Dermis blood vessel endothelial cell (primary cell): ENCODE measurements at regions not wholly inside any gene's neighbourhood (a gene's known extent, or its start where the extent isn't known, plus 50 kb on each side); places are given as distances from the start of the nearest gene placed in this dataset.

Source experiments
- DNase-seq: peaks from one replicate; pipeline ENCODE4 v3.0.0; 2010

DNA sequence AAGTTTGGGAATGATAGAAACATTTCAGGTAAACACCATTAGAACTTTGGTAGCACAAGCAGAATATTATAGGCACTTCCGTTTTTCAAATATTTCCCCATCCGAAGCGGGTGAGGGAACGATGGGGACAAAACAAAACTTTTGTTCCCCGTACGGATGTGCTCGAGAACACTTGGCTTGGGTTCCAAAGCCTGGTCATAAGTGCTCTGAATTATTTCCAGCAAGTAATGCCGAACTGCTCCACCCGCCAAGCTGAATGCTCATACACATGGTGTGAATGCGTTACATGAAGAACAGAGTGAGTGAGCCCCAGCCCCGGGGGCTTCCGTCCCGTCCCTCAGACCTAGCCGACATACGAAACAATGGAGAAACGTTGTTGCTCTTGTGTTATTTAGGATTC is 438.2 kb upstream of the ARRDC4 start:
- DNase-seq: no peak

GRCh38 chr15:97525809-97526208 is 434.7 kb upstream of the ARRDC4 start:
- DNase-seq: no peak

DNA sequence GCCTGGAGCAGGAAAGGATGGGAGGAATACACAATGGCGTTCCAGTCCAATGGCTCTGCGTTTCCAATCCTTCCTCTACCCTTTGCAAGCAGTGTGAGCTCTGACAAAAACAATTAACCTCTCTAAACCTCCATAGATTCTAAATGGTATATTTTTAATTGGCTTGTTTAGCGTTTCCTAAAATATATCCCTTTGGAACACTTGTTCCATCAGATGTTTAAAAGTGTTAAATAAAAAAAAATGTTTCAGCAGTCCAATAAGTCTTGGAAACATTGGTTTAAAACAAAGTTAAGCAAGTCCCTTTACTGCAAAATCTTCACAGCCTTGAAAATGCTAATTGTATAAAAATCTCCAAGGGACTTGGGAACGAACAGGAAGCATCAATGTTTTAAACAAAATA is 432.3 kb upstream of the ARRDC4 start:
- no peak for DNase-seq

DNA sequence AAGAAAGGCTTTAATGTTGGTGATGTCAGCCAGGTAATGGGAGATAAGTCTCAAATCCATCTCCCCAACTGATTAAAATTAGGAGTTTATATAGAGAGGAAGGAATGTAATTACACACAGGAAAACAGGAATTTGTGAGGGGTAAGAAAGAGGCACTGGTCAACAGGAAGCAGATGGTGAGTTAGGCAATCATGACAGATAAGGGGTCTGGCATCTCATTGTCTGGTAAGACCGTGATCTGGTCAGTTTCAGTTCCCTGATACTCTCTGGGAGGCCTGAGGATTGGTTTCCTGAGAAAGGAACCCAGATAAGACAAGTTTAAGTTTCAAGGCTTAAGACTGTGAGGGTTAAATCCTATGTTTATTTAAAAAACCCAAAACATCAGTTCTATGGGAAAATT is 414.7 kb upstream of the ARRDC4 start:
- DNase-seq: peak; percentile 45

DNA sequence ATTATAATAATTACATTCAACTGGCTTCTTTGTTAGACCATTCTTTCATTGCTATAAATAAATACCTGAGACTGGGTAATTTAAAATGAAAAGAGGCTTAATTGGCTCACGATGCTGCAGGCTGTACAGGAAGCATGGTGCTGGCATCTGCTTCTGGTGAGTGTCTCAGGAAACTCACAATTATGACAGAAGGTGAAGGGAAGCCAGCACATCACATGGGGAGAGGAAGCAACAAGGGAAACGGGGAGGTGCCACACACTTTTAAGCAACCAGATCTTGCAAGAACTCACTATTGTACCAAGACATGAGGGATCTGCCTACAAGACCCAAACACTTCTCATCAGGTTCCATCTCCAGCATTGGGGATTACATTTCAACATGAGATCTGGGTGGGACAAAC is 413.1 kb upstream of the ARRDC4 start:
- DNase-seq: peak; percentile 77

GRCh38 chr15:97561529-97561928 is 399.0 kb upstream of the ARRDC4 start:
- DNase-seq: no peak

DNA sequence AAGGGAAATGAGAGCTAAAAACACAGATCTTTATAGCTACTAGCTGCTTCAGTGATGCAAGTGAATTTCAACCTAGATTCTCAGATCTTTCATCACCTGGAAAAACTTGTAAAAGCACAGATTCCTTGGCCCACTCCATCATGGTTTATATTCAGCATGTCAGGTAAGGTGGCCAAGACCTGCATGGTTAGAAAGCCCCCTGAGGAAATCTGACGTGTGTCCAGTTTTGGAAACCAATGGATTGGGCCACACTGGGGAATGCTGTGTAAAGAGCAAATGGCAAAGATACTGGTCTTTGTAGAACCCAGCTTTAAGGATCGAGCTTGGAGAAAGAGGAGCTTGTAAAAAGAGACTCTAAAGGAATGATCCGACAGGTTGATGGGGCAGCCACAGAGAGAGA is 397.0 kb upstream of the ARRDC4 start:
- no peak for DNase-seq

DNA sequence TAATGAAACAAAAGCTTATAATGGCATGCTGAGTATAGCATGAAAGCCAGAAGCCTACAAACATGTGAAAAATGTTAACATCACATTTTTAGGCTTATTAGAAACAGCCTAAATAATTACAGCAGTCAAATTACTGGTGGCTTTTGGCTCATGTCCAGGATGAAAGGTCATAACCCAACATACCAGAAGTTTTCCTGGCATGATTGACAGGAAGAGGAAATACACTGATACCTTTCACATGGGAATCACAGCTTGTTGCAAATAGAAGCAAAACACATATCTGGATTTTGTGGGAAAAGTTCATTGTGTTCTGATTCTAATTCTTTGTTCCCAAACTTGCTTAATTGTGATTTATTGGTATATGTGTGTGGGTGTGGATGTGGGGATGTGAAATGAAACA is 393.5 kb upstream of the ARRDC4 start:
- peak; percentile 99 for DNase-seq

- DNase-seq: peak; percentile 89
Measured at GRCh38 chr15:97567411-97567810, 393.1 kb upstream of the ARRDC4 start.

- no peak for DNase-seq
Measured at GRCh38 chr15:97576929-97577645, 383.4 kb upstream of the ARRDC4 start.

- no peak for DNase-seq
Measured at GRCh38 chr15:97585408-97585807, 375.1 kb upstream of the ARRDC4 start.

DNA sequence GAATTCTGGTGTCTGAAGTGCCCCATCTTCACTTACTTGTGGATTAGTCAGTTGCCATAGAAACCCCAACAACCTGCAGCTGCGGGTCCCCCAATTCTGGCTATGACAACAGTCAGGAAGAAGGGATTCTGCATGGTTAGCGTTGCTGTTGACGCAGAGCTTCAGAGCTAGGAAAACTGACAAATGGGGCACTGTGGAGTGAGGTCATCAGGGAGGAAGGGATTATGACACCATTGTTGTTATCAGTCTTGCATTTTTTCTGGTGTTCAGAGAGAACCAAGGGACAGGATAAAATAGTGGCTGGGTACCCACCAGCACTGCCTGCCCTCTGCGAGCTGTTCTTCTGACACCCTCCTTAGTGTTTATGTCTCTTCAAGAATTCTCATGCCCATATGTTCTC is 367.7 kb upstream of the ARRDC4 start:
- DNase-seq: no peak

DNA sequence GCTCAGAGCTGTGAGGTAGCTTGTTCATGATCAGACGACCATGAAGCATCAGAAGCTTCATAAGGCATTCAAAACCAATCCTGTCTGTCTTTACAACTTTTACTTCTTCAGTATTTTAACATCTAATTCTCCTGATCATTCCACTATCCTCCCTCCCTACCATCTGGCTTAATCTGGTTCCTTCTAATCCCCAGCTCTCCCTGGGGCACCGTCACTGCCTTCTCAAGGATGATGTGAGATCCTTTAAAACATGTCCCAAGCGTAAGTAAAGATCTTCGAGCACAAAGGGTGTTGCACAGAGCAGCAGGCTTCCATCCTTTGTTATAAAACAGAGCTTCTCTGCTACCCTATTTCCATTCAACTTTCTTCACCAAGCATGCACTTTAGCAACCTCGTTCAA is 362.7 kb upstream of the ARRDC4 start:
- DNase-seq: no peak

DNA sequence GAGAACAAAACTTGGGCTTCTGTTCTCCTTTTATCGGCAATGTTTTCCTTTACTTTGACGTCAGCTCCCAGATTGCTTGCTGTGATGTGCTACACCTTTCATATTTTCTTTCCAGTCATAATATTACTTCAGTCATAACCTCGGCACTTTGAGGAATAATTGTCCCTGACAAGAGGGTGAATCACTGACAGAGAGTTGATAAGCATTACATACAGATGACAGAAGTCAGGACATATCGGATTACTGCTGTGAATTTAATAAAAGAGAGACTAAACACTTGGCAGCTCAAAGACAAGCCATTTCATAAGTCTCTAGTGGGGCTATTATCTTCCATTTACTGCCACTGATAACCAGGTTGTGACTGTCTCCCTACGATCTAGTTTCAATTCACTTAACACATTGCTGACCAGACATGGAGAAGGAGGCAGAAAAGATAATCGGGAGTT is 362.1 kb upstream of the ARRDC4 start:
- DNase-seq: no peak

DNA sequence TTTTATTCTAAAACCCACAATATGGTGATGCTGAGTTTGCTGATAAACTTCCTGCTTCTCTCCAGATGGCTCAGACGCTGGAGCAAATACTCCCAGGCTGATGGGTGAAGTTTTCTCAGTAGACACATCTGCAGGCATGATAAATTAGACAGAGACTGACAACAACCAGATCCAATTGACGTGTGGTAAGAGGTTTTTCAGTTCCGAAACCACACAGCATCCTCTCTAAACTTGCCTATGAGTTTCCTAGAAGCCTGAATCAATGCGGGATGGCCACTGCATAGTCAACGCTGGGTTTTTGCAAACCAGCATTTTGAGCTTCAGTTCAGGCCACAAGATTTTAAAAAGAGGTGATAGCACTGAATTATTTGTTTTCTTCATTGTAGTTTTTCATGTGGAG is 360.3 kb upstream of the ARRDC4 start:
- DNase-seq: no peak

DNA sequence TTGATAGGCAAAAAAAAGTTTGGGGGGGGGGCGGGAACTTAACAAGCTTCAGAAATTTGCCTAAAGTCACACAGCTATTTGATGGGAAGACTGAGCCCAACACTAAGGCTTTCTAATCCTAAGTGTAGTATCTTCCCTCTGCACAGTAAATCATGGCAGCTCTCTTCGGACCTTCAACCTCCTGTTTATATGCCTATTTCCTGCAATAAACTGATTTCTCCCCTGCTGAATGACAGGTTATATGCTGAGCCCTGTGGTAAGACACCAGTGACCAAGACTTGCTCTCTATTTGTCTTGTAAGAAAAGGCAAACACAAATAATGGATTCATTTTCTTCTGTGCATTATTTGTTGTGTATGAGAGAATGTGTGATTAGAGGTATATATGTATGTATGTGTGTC is 355.8 kb upstream of the ARRDC4 start:
- no peak for DNase-seq

DNA sequence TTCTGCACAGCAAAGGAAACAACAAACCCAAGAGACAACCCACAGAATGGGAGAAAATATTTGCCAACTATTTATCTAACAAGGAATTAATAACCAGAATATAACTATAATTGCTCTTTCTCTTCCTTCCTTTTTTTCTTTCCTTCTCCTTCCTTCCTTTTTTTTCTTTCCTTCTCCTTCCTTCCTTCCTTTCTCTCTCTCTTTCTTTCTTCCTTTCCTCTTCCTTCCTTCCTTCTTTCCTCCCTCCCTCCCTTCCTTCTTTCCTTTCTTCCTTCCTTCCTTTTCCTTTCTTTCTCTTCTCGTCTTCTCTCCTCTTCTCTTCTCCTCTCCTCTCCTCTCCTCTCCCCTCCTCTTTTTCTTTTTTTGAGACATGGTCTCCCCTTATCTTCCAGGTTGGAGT is 345.4 kb upstream of the ARRDC4 start:
- no peak for DNase-seq

- no peak for DNase-seq
Measured at GRCh38 chr15:97623091-97623661, 337.3 kb upstream of the ARRDC4 start.

DNA sequence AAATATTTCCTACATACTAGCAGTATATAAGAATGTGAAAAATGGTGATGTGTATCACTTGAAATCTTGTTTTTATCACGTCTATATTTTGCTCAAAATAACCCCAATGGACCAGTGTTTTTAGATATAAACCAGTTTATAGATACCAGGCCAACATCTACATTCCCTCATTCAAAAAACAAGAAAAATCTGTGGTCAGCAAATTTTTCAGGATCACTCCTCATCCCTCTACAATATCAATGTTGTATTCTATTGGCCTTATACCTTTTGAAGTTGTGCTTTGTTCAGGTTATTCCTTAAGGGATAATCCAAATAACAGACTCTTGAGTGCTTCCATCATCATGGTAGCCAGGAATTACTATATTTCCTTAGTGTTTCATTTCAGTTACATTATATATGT is 332.9 kb upstream of the ARRDC4 start:
- no peak for DNase-seq

GRCh38 chr15:97645758-97646157 is 314.7 kb upstream of the ARRDC4 start:
- no peak for DNase-seq

DNA sequence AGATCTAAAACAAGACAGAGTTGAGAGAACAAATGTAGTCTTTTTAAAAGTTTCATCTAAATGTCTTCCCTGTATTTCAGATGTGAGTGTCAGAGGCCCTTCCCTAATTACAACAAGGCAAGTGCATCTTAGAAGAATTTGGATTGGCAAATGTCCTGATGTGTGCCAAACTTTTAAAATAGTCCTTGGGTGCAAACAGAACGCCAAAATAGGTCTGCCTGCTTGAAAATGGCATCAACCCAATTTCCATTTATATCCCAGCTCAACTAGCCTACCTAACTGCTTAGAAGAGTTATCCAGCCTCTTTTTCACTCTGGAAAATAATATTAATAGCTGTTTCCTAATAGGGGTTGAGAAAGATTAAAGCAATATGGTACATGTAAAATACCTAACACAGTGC is 311.8 kb upstream of the ARRDC4 start:
- no peak for DNase-seq

DNA sequence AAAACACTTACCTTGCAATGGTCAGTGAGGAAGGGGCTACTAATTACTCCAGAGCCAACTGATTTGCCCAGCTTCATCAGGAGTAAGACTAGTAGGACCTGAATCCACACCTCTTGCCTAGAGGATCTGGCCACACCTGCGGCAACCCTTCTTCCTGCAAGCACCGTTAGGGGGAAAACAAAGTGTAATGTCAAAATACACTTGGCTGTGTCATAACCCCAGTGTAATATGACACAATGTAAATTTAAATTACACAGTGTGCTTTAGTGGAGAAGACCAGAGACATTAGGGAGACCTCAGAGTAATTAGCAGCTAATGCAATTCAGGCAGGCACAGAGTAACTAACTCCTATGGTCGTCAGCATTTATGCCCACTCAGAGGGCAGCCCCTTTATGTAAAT is 308.5 kb upstream of the ARRDC4 start:
- DNase-seq: no peak

DNA sequence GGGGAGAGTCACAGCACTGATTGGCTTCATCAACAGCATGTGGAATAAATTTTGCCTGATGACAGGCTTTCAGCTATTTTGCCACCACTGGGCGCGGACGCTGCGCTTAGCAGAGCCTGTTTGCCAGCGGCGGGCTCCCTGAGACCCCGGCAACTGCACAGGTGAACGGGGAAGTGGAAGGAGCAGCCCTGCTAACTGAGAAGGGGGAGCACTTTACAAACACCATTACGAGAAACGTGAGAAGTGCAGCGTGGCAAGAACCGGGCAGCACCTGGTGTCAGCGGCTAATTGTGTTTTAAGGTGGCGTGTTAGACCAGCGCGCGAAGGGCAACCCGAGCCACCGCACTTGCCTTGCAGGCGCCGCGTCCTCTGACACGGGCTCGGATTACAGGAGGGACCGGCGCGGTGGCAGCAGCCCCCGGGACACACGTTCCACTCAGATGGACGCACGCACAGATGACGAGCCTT is 307.8 kb upstream of the ARRDC4 start:
- DNase-seq: peak; percentile 17

GRCh38 chr15:97653896-97654295 is 306.6 kb upstream of the ARRDC4 start:
- DNase-seq: no peak
